Choroid plexus epithelial cell (primary cell): ENCODE measurements at regions not wholly inside any gene's neighbourhood (a gene's known extent, or its start where the extent isn't known, plus 50 kb on each side); places are given as distances from the start of the nearest gene placed in this dataset.

Experiments
- DNase-seq: peaks from one replicate; pipeline ENCODE4 v3.0.0-alpha.2; 2010; ENCODE audit warnings: low read depth
- H3K4me3 ChIP-seq: 2 replicates; pipeline ENCODE4 v1.5.1; 2011; ENCODE audit warnings: low read depth, mild to moderate bottlenecking, control low read depth, low read length, moderate library complexity
- TF ChIP-seq, protein P1 (sequence below): conservative IDR thresholded peaks from 2 replicates; pipeline ENCODE4 v1.5.1; 2011; ENCODE audit warnings: low read depth, mild to moderate bottlenecking, control low read depth, inconsistent platforms, low read length, moderate library complexity

DNA sequence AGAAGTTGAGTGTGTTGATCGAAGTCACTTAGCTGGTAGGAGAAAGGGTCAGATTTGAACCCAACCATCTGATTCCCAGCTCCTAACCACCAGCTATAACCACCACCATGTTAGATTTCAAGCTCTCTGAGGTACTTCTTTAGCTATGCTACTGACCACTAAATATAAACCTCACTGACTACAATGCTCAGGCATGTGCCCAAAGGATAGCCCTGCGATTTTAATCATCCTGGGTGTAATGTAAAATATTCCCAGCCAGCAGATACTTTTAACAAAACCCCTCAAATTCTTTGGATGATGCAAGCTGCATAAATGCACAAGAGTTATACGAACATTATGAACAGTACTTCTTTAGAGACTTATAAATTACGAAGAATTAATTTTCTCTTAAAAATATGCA, 115.2 kb upstream of the TSC22D2 start:
- TF ChIP-seq, protein P1, sequence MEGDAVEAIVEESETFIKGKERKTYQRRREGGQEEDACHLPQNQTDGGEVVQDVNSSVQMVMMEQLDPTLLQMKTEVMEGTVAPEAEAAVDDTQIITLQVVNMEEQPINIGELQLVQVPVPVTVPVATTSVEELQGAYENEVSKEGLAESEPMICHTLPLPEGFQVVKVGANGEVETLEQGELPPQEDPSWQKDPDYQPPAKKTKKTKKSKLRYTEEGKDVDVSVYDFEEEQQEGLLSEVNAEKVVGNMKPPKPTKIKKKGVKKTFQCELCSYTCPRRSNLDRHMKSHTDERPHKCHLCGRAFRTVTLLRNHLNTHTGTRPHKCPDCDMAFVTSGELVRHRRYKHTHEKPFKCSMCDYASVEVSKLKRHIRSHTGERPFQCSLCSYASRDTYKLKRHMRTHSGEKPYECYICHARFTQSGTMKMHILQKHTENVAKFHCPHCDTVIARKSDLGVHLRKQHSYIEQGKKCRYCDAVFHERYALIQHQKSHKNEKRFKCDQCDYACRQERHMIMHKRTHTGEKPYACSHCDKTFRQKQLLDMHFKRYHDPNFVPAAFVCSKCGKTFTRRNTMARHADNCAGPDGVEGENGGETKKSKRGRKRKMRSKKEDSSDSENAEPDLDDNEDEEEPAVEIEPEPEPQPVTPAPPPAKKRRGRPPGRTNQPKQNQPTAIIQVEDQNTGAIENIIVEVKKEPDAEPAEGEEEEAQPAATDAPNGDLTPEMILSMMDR = no peak
- no peak overlapping the region for H3K4me3 ChIP-seq
- DNase-seq = peak; percentile 95

- no peak for DNase-seq
- TF ChIP-seq, protein P1 = no peak
Observed at GRCh38 chr3:150291515-150291914, 116.6 kb upstream of the TSC22D2 start.

DNA sequence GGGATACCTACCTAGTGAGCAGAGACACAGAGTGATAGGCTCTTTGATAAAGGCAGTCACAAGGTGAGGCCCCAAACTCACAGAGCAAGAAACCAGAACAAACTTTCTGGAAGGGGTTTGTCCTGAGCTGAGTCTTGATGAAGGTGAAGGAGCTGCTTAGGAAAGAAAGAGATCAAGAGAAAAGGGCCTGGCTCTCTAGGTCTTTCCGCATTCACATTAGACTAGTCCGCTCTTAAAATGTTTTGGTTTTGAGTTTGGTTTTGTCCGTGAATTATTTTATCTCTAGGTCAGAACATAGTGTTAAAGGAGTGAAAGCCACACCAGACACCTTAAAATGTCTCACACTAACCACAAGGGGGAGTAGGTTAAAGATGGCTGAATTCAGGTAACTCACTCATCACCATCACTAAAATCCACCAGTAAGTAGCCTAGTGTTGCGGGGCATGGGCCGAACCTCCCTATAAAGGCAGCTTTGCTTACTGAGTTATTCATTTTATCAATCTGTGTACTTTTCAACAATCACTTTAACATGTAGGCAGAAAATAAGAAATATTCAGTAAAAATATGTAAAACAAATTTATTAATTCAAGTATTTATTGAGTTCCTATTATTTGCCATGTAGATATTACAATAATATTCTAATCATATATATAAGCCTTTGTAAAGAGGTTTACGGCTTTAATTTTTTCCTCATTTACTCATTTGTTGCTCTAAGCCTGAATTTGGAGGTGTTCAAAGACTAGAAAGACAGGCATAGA, 121.5 kb upstream of the TSC22D2 start:
- TF ChIP-seq, protein P1 = peak; percentile 72
- DNase-seq = peak; percentile 79
- no peak overlapping the region for H3K4me3 ChIP-seq

More at GRCh38 chr3:150291515-150291914, 116.6 kb upstream of the TSC22D2 start:
- H3K4me3 ChIP-seq = no peak overlapping the region

- TF ChIP-seq, protein P1 = no peak
- DNase-seq = no peak
- H3K4me3 ChIP-seq = no peak overlapping the region
Observed at GRCh38 chr3:150285601-150286000, 122.5 kb upstream of the TSC22D2 start.

DNA sequence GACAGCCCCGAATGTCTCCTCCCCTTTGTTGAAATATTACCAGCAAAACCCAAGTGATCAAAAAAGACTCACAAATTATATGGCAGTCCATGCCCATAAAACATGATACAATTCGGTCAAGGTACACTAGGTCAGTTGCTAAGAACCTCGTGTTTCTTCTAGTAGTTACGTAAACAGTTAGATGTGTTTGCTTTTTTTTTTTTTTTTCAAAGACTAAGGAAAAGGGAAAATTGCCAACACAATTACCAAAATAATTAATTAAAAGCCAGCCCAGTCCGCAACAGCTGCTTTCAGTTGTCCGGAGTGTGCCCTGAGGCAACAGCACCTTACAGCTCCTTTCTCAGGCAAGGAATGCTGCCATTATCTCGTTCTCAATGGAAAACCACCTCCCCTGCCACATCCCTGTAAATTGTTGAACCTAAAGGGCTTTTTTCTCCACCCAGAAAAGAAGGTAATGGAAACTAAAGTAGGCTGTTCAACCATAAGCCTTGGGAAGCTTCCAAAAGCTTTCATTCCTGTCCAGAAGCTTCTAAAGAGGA, 129.2 kb upstream of the TSC22D2 start:
- H3K4me3 ChIP-seq = no peak overlapping the region
- no peak for DNase-seq
- TF ChIP-seq, protein P1 = no peak

DNA sequence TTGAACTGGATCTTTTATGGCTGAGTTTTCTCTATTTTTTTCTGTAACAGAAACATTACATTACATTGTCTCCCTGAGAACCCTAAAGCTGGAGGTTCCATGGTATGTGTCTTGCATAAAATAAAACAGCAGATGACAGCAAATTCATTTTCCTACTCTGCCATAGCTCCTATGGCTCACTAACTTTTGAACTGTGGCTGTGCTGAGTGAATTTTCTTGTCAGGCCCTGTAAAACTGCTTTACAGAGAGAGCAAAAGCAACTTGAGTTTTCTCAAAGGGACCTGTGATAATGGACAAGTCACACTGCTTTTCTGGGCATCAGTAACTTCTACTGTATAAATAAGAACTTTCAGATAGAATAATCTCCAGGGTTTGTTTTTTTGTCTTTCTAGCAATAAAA, 129.9 kb upstream of the TSC22D2 start:
- TF ChIP-seq, protein P1 = no peak
- DNase-seq = no peak
- no peak overlapping the region for H3K4me3 ChIP-seq

DNA sequence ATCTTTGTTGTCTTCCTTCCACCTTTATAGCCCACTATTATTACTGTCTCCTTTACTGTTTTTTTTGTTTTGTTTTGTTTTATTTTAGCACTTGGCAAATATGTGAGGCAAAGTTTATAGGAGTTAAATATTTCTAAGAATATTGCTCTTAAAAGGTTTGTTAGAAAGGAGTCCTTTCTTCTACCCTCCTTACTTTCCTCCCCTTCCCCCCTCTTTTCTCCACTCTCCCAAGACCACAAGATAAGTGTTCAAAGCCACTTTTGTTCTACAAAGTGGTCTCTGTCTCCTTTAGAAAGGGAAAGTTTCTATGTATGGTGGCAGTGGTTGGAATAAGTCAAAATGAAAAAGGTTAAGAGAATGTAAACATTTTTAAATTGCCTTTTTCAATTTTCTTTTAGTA, 130.7 kb upstream of the TSC22D2 start:
- DNase-seq = no peak
- TF ChIP-seq, protein P1 = no peak

More for the DNA sequence above, 130.7 kb upstream of the TSC22D2 start:
- no peak overlapping the region for H3K4me3 ChIP-seq
